ENCODE measurements at regions not wholly inside any gene's neighbourhood (a gene's known extent, or its start where the extent isn't known, plus 50 kb on each side); places are given as distances from the start of the nearest gene placed in this dataset.
A peak's percentile ranks its signal among the peaks of the same experiment; 100 is the strongest.

GRCh38 chr10:46225597-46225996 lies 61.2 kb upstream of the ANTXRL start:
- H3K27ac Mint-ChIP-seq: no peak overlapping the region

GRCh38 chr10:46226232-46226631 lies 60.6 kb upstream of the ANTXRL start:
- DNase-seq: peak; percentile 37

More at GRCh38 chr10:46225597-46225996, 61.2 kb upstream of the ANTXRL start:
- H3K36me3 ChIP-seq (ENCODE audit: control insufficient read depth, insufficient read depth, low read length): no peaks in the 10 kb centered on the region
- H3K27me3 ChIP-seq (ENCODE audit: control insufficient read depth, insufficient read depth, low read length, poor library complexity, severe bottlenecking): no peaks in the 10 kb centered on the region
- Mint-ChIP-seq H3K4me1 (peaks cover 11% of the 10 kb centered on the region), H3K4me3 (no peak overlapping the region), H3K9me3 (no peaks in the 10 kb centered on the region), H3K36me3 (ENCODE audit: low read depth) (no peaks in the 10 kb centered on the region), H3K27me3 (ENCODE audit: insufficient read depth) (no peaks in the 10 kb centered on the region)
- peak; percentile 18 for DNase-seq
- no peak overlapping the region for H3K4me3 ChIP-seq (ENCODE audit: low read length)
- TF ChIP-seq CTCF (conservative IDR thresholded peaks at IDR 0.05): no peak
- 97% methylated on average over 5 of the region's 5 CpGs; no CpG with 5 or more reads in 1 of the 2 experiments for whole genome bisulfite sequencing, 2 experiments (ENCODE audit: insufficient coverage in 1 of 2, insufficient read length in 1 of 2)
- no peak overlapping the region for H3K9ac ChIP-seq (ENCODE audit: extremely low read depth, low read length, poor library complexity, severe bottlenecking)
- no peak overlapping the region for H3K27ac ChIP-seq (ENCODE audit: low read depth, low read length)
- no peaks in the 10 kb centered on the region for H3K9me3 ChIP-seq (ENCODE audit: control insufficient read depth, low read length)
- peaks cover 3% of the 10 kb centered on the region for H3K4me1 ChIP-seq (ENCODE audit: control insufficient read depth, insufficient read depth, low read length)

GRCh38 chr10:46226900-46227558 lies 59.8 kb upstream of the ANTXRL start:
- H3K27ac ChIP-seq (ENCODE audit: low read depth, low read length): no peak overlapping the region
- peak; percentile 34 for DNase-seq

More at GRCh38 chr10:46226232-46226631, 60.6 kb upstream of the ANTXRL start:
- 83% methylated on average over 2 of the region's 2 CpGs; no CpG with 5 or more reads in 1 of the 2 experiments for WGBS, 2 experiments (ENCODE audit: insufficient coverage in 1 of 2, insufficient read length in 1 of 2)
- H3K27ac Mint-ChIP-seq: no peak overlapping the region
- no peaks in the 10 kb centered on the region for H3K9me3 Mint-ChIP-seq
- H3K27me3 Mint-ChIP-seq (ENCODE audit: insufficient read depth): no peaks in the 10 kb centered on the region
- TF ChIP-seq CTCF (conservative IDR thresholded peaks at IDR 0.05): peak; percentile 39
- no peaks in the 10 kb centered on the region for H3K36me3 Mint-ChIP-seq (ENCODE audit: low read depth)
- Histone ChIP-seq H3K4me3 (ENCODE audit: low read length) (no peak overlapping the region), H3K36me3 (ENCODE audit: control insufficient read depth, insufficient read depth, low read length) (no peaks in the 10 kb centered on the region), H3K27me3 (ENCODE audit: control insufficient read depth, insufficient read depth, low read length, poor library complexity, severe bottlenecking) (no peaks in the 10 kb centered on the region), H3K9me3 (ENCODE audit: control insufficient read depth, low read length) (no peaks in the 10 kb centered on the region), H3K9ac (ENCODE audit: extremely low read depth, low read length, poor library complexity, severe bottlenecking) (no peak overlapping the region), H3K27ac (ENCODE audit: low read depth, low read length) (no peak overlapping the region), H3K4me1 (ENCODE audit: control insufficient read depth, insufficient read depth, low read length) (peaks cover 3% of the 10 kb centered on the region)
- no peak overlapping the region for H3K4me3 Mint-ChIP-seq
- peaks cover 11% of the 10 kb centered on the region for H3K4me1 Mint-ChIP-seq

More at GRCh38 chr10:46226900-46227558, 59.8 kb upstream of the ANTXRL start:
- no peaks in the 10 kb centered on the region for H3K36me3 Mint-ChIP-seq (ENCODE audit: low read depth)
- Histone ChIP-seq H3K4me3 (ENCODE audit: low read length) (no peak overlapping the region), H3K36me3 (ENCODE audit: control insufficient read depth, insufficient read depth, low read length) (no peaks in the 10 kb centered on the region), H3K4me1 (ENCODE audit: control insufficient read depth, insufficient read depth, low read length) (peaks cover 3% of the 10 kb centered on the region), H3K9ac (ENCODE audit: extremely low read depth, low read length, poor library complexity, severe bottlenecking) (no peak overlapping the region), H3K27me3 (ENCODE audit: control insufficient read depth, insufficient read depth, low read length, poor library complexity, severe bottlenecking) (no peaks in the 10 kb centered on the region), H3K9me3 (ENCODE audit: control insufficient read depth, low read length) (no peaks in the 10 kb centered on the region)
- H3K4me1 Mint-ChIP-seq: peaks cover 11% of the 10 kb centered on the region
- no peaks in the 10 kb centered on the region for H3K9me3 Mint-ChIP-seq
- WGBS, 2 experiments (ENCODE audit: insufficient coverage in 1 of 2, insufficient read length in 1 of 2): 87 to 90% methylated on average over 7 of the region's 7 CpGs
- TF ChIP-seq CTCF (conservative IDR thresholded peaks at IDR 0.05): no peak
- H3K4me3 Mint-ChIP-seq: no peak overlapping the region
- H3K27ac Mint-ChIP-seq: no peak overlapping the region
- no peaks in the 10 kb centered on the region for H3K27me3 Mint-ChIP-seq (ENCODE audit: insufficient read depth)

Measured in endodermal cell (in vitro differentiated cells).